Activated naive CD8-positive, alpha-beta T cell treated with anti-CD3 and anti-CD28 coated beads, Interleukin-2, amount 50 U/mL, for 24 hours (primary cell): ENCODE measurements at regions not wholly inside any gene's neighbourhood (a gene's known extent, or its start where the extent isn't known, plus 50 kb on each side); places are given as distances from the start of the nearest gene placed in this dataset.
"Not testable (repeated sequence)": the region's sequence is repeated elsewhere in the genome, so short reads cannot be mapped to it uniquely, and the experiment has no call there.

Experiments used
- ATAC-seq: fragments of 150-1000 bp; cut with Tn5 transposase; one replicate; pipeline ENCODE4 v1.10.0; 2021
- DNase-seq: peaks from one replicate; pipeline ENCODE4 v3.0.0; 2021
- H3K27ac Mint-ChIP-seq: one replicate; pipeline ENCODE4 v1.8.0; 2021; ENCODE audit warnings: mild to moderate bottlenecking, mixed read lengths
- H3K27me3 Mint-ChIP-seq: one replicate; pipeline ENCODE4 v1.8.0; 2021; ENCODE audit warnings: mixed read lengths
- H3K36me3 Mint-ChIP-seq: one replicate; pipeline ENCODE4 v1.8.0; 2021; ENCODE audit warnings: low read depth, mixed read lengths
- H3K4me1 Mint-ChIP-seq: one replicate; pipeline ENCODE4 v1.8.0; 2021; ENCODE audit warnings: mixed read lengths
- H3K4me3 Mint-ChIP-seq: one replicate; pipeline ENCODE4 v1.8.0; 2021; ENCODE audit warnings: mild to moderate bottlenecking, moderate library complexity, mixed read lengths
- H3K9me3 Mint-ChIP-seq: one replicate; pipeline ENCODE4 v1.8.0; 2021; ENCODE audit warnings: mixed read lengths

DNA sequence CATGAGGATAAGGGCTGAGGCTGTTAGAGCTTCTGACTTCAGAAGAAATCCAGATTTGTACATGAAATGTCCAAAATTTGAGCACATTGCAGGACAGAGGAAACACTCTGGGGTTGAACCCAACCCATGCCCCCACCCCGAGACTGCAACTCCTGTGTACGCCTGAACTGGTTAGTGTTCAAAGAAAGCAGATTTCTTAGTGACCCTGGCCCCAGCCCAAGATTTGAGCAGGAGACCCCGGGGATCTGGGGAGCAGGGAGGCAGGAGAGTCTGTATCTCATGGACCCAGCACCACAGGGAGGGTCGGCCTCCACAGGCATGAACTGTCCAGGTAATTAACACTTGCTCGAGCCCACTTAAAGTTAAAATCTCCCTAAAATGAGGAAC lies 69.3 kb upstream of the WNT7B start:
- ATAC-seq (no peak), DNase-seq (no peak)
- Mint-ChIP-seq H3K27me3 (no peaks in the 10 kb centered on the region), H3K36me3 (no peaks in the 10 kb centered on the region), H3K4me1 (peaks cover 19% of the 10 kb centered on the region), H3K4me3 (no peak overlapping the region), H3K27ac (no peak overlapping the region), H3K9me3 (no peaks in the 10 kb centered on the region)

DNA sequence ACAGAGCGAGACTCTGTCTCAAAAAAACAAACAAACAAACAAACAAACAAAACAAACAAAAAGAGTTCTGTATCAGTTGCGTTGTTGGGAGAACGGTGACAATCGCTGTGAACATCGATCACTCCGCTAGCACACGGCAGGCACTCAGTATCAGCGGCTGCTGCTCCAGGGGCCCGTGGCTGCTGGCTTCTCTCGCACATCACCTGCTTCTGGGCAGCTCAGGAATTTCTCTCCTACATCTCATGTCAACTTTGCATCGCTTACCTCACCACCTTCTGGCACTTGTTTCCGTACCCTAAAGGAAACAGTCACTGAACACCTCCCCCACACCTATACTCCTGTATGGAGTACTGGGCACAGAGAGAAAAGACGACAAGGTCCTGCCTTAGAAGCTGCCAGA lies 70.3 kb upstream of the WNT7B start:
- Mint-ChIP-seq H3K36me3 (no peaks in the 10 kb centered on the region), H3K9me3 (no peaks in the 10 kb centered on the region), H3K4me1 (peaks cover 27% of the 10 kb centered on the region), H3K27ac (no peak overlapping the region), H3K4me3 (no peak overlapping the region), H3K27me3 (no peaks in the 10 kb centered on the region)
- ATAC-seq (no peak), DNase-seq (no peak)

DNA sequence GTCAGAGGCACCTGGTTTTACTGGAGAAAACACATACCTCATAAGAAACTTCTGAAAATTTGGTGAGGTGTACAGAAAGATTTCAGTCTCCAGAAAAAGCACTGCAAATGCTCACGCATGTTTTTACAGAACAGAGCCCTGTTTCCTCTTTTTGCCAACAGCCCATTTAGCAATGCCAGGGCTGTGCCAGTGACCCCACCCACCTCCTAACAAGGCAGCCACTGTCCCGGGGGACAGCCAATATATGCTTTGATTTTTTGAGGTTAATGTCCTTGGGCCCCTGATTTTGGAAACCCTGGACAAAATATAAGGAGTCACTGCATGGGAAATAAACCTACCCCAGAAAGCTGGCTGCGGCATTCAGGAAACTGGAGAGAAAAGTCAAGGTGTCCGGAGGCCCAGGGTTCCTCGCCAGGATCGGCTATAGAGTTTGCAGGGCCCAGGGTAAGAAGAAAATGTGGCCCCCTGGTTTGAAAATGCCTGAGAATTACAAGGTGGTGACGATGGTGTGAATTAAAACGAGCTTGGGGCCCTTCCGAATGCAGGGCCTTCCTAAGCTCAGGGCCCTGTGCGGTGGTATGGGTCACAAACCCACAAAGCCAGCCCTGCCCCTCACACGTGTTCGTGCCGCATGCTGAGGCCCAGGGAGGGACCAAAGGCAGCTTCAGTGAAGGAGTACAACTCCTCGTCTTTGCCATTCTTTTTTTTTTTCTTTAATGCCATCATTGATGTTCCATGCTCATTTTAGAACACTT lies 71.1 kb upstream of the WNT7B start:
- Mint-ChIP-seq H3K27me3 (no peaks in the 10 kb centered on the region), H3K4me1 (peaks cover 34% of the 10 kb centered on the region), H3K4me3 (no peak overlapping the region), H3K9me3 (no peaks in the 10 kb centered on the region), H3K36me3 (no peaks in the 10 kb centered on the region), H3K27ac (no peak overlapping the region)
- ATAC-seq (no peak), DNase-seq (no peak)

DNA sequence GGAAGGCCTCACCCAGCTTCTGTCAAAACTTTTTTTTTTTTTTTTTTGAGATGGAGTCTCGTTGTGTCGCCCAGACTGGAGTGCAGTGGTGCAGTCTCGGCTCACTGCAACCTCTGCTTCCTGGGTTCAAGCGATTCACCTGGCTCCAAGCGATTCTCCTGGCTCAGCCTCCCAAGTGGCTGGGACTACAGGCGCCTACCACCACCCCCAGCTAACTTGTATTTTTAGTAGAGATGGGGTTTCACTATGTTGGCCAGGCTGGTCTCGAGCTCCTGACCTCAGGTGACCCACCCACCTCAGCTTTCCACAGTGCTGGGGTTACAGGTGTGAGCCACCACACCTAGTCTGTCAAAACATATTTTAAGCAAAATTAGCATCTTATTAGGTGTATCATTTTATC lies 71.7 kb upstream of the WNT7B start:
- H3K27ac Mint-ChIP-seq, H3K27me3 Mint-ChIP-seq, DNase-seq, H3K9me3 Mint-ChIP-seq, H3K36me3 Mint-ChIP-seq, H3K4me3 Mint-ChIP-seq, ATAC-seq: not testable (repeated sequence)
- H3K4me1 Mint-ChIP-seq = peaks cover 36% of the 10 kb centered on the region

DNA sequence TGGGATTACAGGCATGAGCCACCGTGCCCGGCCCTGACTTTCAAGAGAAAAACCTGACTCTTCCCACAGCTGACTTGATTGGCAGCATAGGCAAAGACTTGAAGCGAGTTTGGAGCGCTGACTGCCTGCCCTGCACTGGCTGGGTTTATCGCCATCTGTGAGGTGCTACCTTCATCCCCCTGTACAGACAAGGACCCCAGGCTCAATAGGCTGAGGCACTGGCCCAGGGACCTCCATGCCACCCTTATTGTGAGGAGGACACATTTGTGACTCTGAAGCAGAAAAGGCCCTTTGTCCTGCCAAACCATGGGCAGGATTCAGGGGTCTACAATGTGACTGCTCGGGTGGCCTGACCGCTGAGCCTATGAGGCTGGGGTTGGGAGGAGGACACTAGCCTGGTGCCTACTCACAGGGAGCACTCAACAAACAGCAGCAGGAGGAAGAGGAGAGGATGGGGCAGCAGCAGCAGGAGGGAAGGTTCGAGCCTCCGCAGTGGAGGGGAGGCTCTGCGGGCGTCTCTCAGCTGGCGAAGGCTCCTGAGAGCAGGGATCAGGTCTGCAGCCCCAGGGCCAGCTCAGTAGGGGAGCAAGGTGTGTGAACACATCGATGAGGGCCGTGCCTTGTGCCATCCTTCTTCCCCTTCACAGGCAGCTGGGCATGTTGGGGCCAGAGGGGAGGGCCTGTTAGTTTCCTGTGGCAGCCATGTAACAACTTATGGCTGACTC lies 72.9 kb upstream of the WNT7B start:
- Mint-ChIP-seq H3K27me3 (no peaks in the 10 kb centered on the region), H3K27ac (no peak overlapping the region), H3K9me3 (no peaks in the 10 kb centered on the region), H3K36me3 (no peaks in the 10 kb centered on the region), H3K4me3 (no peak overlapping the region), H3K4me1 (peaks cover 31% of the 10 kb centered on the region)
- DNase-seq (no peak), ATAC-seq (no peak)

DNA sequence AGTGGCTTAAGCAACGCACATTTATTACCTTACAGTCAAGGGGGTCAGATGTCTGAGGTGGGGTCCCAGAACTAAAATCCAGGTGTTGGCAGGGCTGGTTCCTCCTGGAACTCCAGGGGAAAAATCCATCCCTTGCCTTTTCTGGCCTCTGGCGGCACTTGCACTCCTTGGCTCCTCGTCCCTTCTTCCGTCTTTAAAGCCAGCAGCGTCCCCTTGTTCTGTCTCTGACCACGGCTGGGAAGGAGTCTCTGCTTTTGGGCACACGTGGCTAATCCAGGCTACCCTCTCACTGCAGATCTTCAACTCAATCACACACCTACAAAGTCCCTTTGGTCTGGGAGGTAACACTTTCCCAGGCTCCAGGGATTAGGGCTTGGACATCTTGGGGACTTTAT lies 73.5 kb upstream of the WNT7B start:
- no peaks in the 10 kb centered on the region for H3K27me3 Mint-ChIP-seq
- no peak overlapping the region for H3K27ac Mint-ChIP-seq

DNA sequence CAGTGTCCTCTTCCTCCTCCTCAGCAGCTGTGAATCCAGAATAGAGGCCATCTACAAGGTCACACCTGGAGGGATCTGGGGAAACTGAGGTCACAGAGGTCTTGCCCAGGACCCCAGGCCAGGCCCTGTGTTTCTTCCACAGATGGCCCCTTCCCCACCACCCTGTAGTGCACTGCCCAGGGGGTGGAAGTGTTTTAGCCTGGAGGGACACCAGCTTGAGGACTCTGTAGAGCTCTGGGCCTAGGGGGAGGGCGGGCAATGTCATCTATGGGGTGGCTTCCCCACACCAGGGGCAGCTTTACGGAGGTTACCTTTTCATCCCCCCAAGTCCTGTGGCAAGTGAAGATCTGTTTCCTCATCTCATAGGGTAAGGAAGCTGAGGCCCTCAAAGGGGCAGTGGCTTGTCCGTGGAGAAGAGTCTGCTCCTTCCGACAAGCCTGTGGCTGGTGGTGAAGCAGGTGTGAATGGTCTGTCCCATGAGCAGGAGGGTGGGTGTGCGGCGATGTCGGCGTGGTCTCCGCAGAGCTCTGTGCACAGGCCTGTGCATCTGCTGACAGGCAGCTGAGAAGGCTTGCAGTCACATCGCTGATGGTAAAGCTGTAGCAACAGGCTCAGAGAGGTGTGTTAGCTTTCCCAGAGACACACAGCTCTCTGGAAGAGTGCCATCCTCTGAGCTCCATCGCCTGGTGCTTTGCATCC lies 74.1 kb upstream of the WNT7B start:
- H3K4me1 Mint-ChIP-seq = peaks cover 42% of the 10 kb centered on the region
- no peaks in the 10 kb centered on the region for H3K36me3 Mint-ChIP-seq
- H3K27ac Mint-ChIP-seq = peak overlapping the region; percentile 68
- H3K9me3 Mint-ChIP-seq = no peaks in the 10 kb centered on the region
- H3K27me3 Mint-ChIP-seq = no peaks in the 10 kb centered on the region
- DNase-seq (no peak), ATAC-seq (no peak)
- no peak overlapping the region for H3K4me3 Mint-ChIP-seq

More for the DNA sequence above, 73.5 kb upstream of the WNT7B start:
- Mint-ChIP-seq H3K9me3 (no peaks in the 10 kb centered on the region), H3K4me1 (peaks cover 36% of the 10 kb centered on the region), H3K4me3 (no peak overlapping the region), H3K36me3 (no peaks in the 10 kb centered on the region)
- no peak for ATAC-seq
- no peak for DNase-seq

DNA sequence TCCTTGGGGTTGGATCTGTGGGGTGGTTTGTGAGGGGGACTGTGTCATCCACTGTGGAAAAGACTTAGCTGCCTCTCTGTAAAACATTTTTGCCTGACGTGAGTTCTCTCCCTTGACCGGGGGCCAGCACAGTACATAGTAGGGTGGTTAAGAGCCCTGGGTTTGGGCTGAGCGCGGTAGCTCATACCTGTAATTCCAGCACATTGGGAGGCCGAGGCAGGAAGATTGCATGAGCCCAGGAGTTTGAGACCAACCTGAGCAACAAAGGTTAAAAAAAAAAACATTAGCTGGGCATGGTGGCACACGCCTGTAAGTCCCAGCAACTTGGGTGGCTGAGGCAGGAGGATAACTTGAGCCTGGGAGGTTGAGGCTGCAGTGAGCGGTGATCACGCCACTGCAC lies 74.7 kb upstream of the WNT7B start:
- no peaks in the 10 kb centered on the region for H3K9me3 Mint-ChIP-seq

DNA sequence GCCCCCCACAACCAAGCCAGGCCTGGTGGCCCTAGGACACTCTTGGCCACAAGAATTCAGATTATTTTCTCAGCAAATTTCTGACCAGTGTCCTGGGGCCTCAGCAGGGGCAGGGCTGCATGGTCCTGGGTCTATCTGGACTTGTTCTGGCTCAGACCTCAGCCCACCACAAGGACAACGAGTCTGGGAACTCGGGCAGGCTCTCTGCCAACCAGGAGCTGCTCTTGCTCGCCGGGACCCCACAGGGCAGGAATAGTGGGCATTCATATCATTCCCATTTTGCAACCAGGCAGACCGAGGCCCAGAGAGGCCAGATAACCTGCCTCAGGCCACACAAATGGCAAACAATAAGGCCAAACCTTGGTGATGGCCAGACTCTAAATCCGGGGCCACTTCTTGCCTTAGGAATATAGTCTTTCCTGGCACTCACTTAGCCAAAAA lies 75.4 kb upstream of the WNT7B start:
- Mint-ChIP-seq H3K27me3 (no peaks in the 10 kb centered on the region), H3K4me1 (peaks cover 51% of the 10 kb centered on the region), H3K4me3 (peak overlapping the region; percentile 86), H3K9me3 (no peaks in the 10 kb centered on the region), H3K36me3 (no peaks in the 10 kb centered on the region), H3K27ac (peak overlapping the region; percentile 95)
- no peak for ATAC-seq
- DNase-seq = no peak

More for the DNA sequence above, 74.7 kb upstream of the WNT7B start:
- ATAC-seq = no peak
- DNase-seq = no peak
- H3K4me3 Mint-ChIP-seq = peak overlapping the region; percentile 34
- no peaks in the 10 kb centered on the region for H3K27me3 Mint-ChIP-seq
- H3K4me1 Mint-ChIP-seq = peaks cover 44% of the 10 kb centered on the region
- H3K36me3 Mint-ChIP-seq = no peaks in the 10 kb centered on the region
- H3K27ac Mint-ChIP-seq = peak overlapping the region; percentile 68

DNA sequence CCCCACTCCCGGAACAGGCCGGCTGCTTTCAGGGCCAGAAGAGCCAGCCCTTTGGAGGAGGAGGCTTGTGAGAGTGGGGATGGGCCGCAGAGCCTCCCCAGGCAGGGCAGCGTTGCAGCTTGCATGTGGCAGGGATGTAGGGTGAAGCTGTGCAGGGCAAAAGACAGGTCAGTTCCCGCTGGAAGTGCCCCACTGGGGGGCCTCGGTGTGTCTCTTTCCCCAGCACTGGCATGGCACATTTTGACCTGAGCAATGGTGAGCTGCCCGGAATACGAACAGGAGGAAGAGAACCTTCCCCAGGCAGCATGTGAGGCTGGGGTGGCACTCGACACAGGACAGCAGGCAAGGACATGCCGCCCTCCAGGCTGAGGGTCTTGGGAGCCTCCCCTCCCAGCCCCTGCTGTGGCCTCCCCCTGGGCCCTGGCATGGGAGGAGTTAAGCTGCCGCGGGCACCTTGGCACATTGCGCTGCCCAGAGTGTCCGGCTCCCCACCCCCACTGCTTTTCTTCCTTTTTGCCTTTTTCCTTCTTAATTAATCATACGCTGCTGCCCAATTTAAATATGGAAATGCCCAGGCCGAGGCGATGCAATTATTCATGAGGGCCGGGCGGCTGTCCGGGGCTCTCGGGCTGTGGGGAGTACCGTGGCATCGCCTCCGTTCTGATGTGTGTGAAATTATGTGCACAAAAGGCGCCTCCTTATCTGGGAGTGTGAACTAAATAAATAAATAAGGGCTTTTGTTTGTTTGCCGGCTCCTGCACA lies 76.0 kb upstream of the WNT7B start:
- no peaks in the 10 kb centered on the region for H3K27me3 Mint-ChIP-seq
- H3K27ac Mint-ChIP-seq = peak overlapping the region; percentile 95
- peak; percentile 25 for ATAC-seq
- DNase-seq = peak; percentile 40
- peaks cover 58% of the 10 kb centered on the region for H3K4me1 Mint-ChIP-seq
- H3K36me3 Mint-ChIP-seq = no peaks in the 10 kb centered on the region
- peak overlapping the region; percentile 86 for H3K4me3 Mint-ChIP-seq
- H3K9me3 Mint-ChIP-seq = no peaks in the 10 kb centered on the region

DNA sequence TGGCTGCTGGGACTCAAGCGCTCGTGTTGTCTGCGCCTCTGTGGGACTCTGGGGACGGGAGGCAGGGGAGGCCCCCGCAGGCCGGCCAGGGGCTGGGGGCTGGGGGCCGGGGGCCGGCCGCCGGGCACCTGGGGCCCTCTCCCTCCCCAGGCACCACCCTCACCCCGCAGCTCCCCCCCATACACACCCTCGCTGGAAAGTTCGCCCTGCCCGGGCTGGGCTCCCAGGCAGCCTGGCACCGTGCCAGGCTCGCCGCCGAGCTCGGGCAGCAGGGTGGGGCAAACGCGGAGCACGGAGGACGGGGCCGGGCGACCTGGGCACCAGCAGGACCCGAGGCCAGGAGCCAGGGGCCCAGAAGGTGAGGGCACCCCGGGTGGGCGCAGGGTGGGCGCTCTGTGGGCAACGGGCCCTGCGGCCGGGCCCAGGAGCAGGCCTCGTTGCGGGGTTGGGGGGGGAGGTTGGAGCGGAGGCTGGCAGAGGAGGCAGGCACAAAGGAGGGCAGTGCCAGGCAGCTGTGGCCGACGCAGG lies 76.7 kb upstream of the WNT7B start:
- Mint-ChIP-seq H3K36me3 (no peaks in the 10 kb centered on the region), H3K4me1 (peaks cover 64% of the 10 kb centered on the region), H3K4me3 (peak overlapping the region; percentile 86), H3K27me3 (no peaks in the 10 kb centered on the region), H3K9me3 (no peaks in the 10 kb centered on the region), H3K27ac (peak overlapping the region; percentile 95)
- DNase-seq = peak; percentile 62
- peak; percentile 41 for ATAC-seq

DNA sequence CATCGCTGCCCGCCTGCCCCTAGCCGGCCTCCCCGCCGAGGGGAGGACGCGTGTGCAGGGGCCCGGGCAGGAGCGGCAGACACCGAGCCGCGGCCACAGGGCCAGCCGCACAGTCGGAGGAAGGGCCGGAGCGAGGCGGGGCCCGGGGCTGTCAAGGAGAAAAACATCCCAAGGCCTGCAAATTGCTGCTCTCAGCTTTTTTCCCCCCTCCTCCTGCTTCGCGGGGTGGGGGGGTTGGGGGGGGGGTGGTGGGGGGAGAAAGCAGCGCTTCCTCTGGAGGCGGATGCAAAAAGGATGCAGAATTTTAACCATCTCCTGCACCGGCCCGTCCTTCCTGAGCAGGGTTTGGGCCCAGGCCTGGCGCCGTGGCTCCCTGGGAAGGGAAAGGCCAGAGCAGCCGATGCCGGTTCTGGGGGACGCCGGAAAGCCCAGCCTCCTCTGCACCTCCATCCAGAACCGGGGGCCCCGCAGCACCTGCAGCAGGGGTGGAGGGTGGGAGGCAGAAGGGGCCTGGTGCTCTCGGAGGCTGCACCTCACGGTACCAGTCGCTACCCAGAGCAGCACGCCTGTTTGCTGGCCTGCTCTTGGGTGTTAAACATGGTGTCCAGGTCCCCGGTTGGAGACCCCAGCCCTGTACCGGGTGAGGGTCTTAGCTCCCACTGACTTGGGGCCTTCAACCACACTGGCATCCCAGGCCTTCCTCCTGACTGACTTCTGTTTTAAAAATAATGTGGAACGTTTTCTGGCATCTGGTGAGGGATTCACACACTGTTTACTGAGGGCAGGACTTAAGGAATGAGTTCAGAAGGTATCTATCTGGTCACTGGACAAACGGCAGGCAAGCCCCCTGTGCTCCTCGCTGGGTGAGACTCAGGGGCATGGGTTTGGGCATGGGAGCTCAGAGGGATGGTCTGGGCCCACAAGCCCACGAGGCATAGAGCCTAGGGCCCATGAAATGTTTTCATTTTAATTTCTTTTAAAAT lies 77.4 kb upstream of the WNT7B start:
- peak; percentile 44 for DNase-seq
- ATAC-seq = peak; percentile 26
- Mint-ChIP-seq H3K4me3 (peak overlapping the region; percentile 86), H3K36me3 (no peaks in the 10 kb centered on the region), H3K27ac (peak overlapping the region; percentile 92), H3K9me3 (no peaks in the 10 kb centered on the region), H3K4me1 (peaks cover 66% of the 10 kb centered on the region), H3K27me3 (no peaks in the 10 kb centered on the region)

DNA sequence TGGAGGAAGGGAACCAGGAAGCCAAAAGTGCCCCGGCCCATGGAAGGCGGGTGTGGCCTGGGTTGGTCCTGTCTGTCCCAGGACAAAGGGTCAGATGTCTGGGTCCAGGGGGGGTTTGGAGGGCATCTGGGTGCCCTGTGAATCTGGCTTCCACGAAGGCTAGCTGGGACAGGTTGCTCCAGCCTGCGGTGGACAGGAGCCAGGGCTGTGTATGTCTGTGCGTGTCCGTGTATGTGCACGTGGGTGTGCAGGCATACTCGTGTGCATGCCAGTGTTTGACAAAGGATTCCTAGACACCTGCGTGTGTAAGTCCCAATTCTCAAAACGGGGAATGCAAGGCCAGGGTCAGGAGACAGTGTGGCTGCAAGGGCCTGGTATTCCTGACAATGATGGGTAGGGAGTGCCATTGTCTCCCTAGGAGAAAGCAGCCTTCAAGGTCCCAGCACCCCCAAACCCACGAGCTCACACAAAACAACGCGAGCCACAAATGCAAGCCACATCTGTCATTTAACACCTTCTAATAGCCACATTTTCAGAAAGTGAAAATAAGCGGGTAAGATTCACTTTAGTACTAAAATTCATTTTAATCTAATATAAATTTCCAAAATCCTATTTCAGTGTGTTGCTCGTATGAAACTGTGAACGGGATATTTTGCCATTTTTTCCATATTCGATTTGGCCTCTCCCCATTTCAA lies 78.4 kb upstream of the WNT7B start:
- DNase-seq (no peak), ATAC-seq (no peak)
- Mint-ChIP-seq H3K4me3 (peak overlapping the region; percentile 85), H3K9me3 (no peaks in the 10 kb centered on the region), H3K4me1 (peaks cover 67% of the 10 kb centered on the region), H3K27me3 (no peaks in the 10 kb centered on the region), H3K36me3 (no peaks in the 10 kb centered on the region), H3K27ac (peak overlapping the region; percentile 92)
